OCI-LY1 (cell line): ENCODE measurements at regions not wholly inside any gene's neighbourhood (a gene's known extent, or its start where the extent isn't known, plus 50 kb on each side); places are given as distances from the start of the nearest gene placed in this dataset.

Source experiments
- EZH2 ChIP-seq: fragments of 200-600 bp; sonication (generic), shearing (Covaris generic); IDR thresholded peaks from 2 replicates; pipeline ENCODE4 v1.8.0; 2017; ENCODE audit warnings: borderline replicate concordance, mixed run types, mild to moderate bottlenecking, antibody characterized with exemption, low read length, moderate library complexity, mixed read lengths
- TF ChIP-seq, protein P1 (sequence below): fragments of 200-600 bp; sonication (generic), shearing (Covaris generic); IDR thresholded peaks from 2 replicates; pipeline ENCODE4 v1.5.1; 2017; ENCODE audit warnings: mild to moderate bottlenecking, antibody characterized with exemption, low read length, moderate library complexity, mixed read lengths

- TF ChIP-seq, protein P1, sequence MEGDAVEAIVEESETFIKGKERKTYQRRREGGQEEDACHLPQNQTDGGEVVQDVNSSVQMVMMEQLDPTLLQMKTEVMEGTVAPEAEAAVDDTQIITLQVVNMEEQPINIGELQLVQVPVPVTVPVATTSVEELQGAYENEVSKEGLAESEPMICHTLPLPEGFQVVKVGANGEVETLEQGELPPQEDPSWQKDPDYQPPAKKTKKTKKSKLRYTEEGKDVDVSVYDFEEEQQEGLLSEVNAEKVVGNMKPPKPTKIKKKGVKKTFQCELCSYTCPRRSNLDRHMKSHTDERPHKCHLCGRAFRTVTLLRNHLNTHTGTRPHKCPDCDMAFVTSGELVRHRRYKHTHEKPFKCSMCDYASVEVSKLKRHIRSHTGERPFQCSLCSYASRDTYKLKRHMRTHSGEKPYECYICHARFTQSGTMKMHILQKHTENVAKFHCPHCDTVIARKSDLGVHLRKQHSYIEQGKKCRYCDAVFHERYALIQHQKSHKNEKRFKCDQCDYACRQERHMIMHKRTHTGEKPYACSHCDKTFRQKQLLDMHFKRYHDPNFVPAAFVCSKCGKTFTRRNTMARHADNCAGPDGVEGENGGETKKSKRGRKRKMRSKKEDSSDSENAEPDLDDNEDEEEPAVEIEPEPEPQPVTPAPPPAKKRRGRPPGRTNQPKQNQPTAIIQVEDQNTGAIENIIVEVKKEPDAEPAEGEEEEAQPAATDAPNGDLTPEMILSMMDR: no peak
- no peak for TF ChIP-seq EZH2
Observed at GRCh38 chr1:208536212-208536611, 292.0 kb upstream of the PLXNA2 start.
